ENCODE measurements at regions not wholly inside any gene's neighbourhood (a gene's known extent, or its start where the extent isn't known, plus 50 kb on each side); places are given as distances from the start of the nearest gene placed in this dataset.

DNA sequence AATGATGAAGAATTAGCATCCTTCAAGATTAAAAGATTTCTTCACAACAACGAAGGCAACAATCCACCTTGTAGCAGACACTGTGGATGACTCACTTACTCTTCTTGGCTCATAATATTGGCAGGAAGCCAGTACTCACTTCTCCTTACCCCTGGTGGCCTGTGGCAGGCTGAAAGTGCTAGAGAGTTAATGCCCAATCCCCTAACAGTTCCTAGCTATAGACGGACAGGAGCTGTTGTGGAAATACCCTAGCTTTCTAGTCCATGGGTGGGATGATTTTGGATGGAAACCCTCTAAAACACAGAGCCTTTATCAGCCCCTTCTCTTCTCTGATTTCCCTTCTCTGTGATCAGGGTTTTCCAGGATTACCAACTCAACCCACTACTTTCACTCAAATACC, 128.6 kb upstream of the NYAP2 start:
- Histone ChIP-seq H3K4me1 (ENCODE audit: control insufficient read depth, insufficient read depth, low read length) (no peaks in the 10 kb centered on the region), H3K27me3 (ENCODE audit: control insufficient read depth, insufficient read depth, low read length, poor library complexity, severe bottlenecking) (no peaks in the 10 kb centered on the region), H3K27ac (ENCODE audit: low read depth, low read length) (no peak overlapping the region), H3K9ac (ENCODE audit: extremely low read depth, low read length, poor library complexity, severe bottlenecking) (no peak overlapping the region), H3K4me3 (ENCODE audit: low read length) (no peak overlapping the region), H3K36me3 (ENCODE audit: control insufficient read depth, insufficient read depth, low read length) (no peaks in the 10 kb centered on the region), H3K9me3 (ENCODE audit: control insufficient read depth, low read length) (no peaks in the 10 kb centered on the region)
- 74 to 83% methylated on average over 1 to 2 of the region's 2 CpGs for WGBS, 2 experiments (ENCODE audit: insufficient coverage in 1 of 2, insufficient read length in 1 of 2)
- DNase-seq: peak; percentile 52
- no peaks in the 10 kb centered on the region for H3K27me3 Mint-ChIP-seq (ENCODE audit: insufficient read depth)
- TF ChIP-seq, protein P1, sequence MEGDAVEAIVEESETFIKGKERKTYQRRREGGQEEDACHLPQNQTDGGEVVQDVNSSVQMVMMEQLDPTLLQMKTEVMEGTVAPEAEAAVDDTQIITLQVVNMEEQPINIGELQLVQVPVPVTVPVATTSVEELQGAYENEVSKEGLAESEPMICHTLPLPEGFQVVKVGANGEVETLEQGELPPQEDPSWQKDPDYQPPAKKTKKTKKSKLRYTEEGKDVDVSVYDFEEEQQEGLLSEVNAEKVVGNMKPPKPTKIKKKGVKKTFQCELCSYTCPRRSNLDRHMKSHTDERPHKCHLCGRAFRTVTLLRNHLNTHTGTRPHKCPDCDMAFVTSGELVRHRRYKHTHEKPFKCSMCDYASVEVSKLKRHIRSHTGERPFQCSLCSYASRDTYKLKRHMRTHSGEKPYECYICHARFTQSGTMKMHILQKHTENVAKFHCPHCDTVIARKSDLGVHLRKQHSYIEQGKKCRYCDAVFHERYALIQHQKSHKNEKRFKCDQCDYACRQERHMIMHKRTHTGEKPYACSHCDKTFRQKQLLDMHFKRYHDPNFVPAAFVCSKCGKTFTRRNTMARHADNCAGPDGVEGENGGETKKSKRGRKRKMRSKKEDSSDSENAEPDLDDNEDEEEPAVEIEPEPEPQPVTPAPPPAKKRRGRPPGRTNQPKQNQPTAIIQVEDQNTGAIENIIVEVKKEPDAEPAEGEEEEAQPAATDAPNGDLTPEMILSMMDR (conservative IDR thresholded peaks at IDR 0.05): peak; percentile 29
- peaks cover 2% of the 10 kb centered on the region for H3K9me3 Mint-ChIP-seq
- no peak overlapping the region for H3K27ac Mint-ChIP-seq
- H3K36me3 Mint-ChIP-seq (ENCODE audit: low read depth): no peaks in the 10 kb centered on the region
- H3K4me1 Mint-ChIP-seq: no peaks in the 10 kb centered on the region
- H3K4me3 Mint-ChIP-seq: no peak overlapping the region

DNA sequence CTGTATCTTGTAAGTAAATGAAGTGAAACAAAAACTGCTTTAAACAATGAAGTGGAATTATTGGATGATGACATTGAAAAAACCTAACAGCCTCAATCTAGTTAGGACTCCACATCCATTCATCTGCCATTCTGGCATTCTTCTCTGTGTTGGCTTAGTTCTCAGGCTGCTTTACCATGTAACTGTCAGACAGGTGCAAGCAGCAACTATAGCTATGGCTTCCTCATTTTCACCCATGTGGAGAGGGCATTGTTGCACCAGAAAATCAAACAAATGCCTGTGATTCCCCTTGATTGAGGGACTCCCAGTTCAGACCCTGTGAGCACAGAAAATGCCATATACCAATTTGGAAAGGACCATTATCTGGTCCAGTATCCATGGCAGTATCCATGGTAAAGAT, 129.5 kb upstream of the NYAP2 start:
- Mint-ChIP-seq H3K4me1 (no peaks in the 10 kb centered on the region), H3K9me3 (peaks cover 2% of the 10 kb centered on the region), H3K27me3 (ENCODE audit: insufficient read depth) (no peaks in the 10 kb centered on the region), H3K27ac (no peak overlapping the region), H3K4me3 (no peak overlapping the region), H3K36me3 (ENCODE audit: low read depth) (no peaks in the 10 kb centered on the region)
- DNase-seq: no peak
- TF ChIP-seq, protein P1 (conservative IDR thresholded peaks at IDR 0.05): no peak
- no peak overlapping the region for H3K9ac ChIP-seq (ENCODE audit: extremely low read depth, low read length, poor library complexity, severe bottlenecking)
- H3K4me3 ChIP-seq (ENCODE audit: low read length): no peak overlapping the region
- H3K9me3 ChIP-seq (ENCODE audit: control insufficient read depth, low read length): no peaks in the 10 kb centered on the region
- no peaks in the 10 kb centered on the region for H3K36me3 ChIP-seq (ENCODE audit: control insufficient read depth, insufficient read depth, low read length)
- no peak overlapping the region for H3K27ac ChIP-seq (ENCODE audit: low read depth, low read length)
- H3K4me1 ChIP-seq (ENCODE audit: control insufficient read depth, insufficient read depth, low read length): no peaks in the 10 kb centered on the region
- H3K27me3 ChIP-seq (ENCODE audit: control insufficient read depth, insufficient read depth, low read length, poor library complexity, severe bottlenecking): no peaks in the 10 kb centered on the region

DNA sequence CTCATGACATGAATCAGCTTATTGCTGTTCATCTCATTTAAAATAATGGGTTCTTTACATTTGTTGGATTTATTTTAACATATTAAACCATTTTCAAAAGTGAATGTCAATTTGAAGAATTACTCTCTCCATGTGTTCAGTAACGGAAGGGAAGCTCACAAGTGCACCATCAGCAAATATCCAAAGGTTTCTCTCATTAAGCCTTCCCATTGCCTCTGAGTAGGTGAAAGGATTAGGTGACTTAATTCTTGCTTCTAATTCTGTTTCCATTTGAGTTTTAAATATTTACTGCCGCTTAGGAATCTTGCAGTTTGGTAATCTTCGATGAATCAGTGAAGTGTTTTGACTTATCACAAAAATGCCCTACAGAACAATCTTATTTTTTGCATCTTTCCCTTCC, 145.1 kb upstream of the NYAP2 start:
- no peak for DNase-seq
- Histone ChIP-seq H3K36me3 (ENCODE audit: control insufficient read depth, insufficient read depth, low read length) (no peaks in the 10 kb centered on the region), H3K27ac (ENCODE audit: low read depth, low read length) (no peak overlapping the region), H3K4me3 (ENCODE audit: low read length) (no peak overlapping the region), H3K9ac (ENCODE audit: extremely low read depth, low read length, poor library complexity, severe bottlenecking) (no peak overlapping the region), H3K9me3 (ENCODE audit: control insufficient read depth, low read length) (no peaks in the 10 kb centered on the region), H3K4me1 (ENCODE audit: control insufficient read depth, insufficient read depth, low read length) (no peaks in the 10 kb centered on the region), H3K27me3 (ENCODE audit: control insufficient read depth, insufficient read depth, low read length, poor library complexity, severe bottlenecking) (no peaks in the 10 kb centered on the region)
- H3K36me3 Mint-ChIP-seq (ENCODE audit: low read depth): peaks cover 4% of the 10 kb centered on the region
- no peak overlapping the region for H3K4me3 Mint-ChIP-seq
- peak overlapping the region; percentile 2 for H3K27ac Mint-ChIP-seq
- peaks cover 4% of the 10 kb centered on the region for H3K4me1 Mint-ChIP-seq
- 76 to 100% methylated on average over 2 to 3 of the region's 3 CpGs for WGBS, 2 experiments (ENCODE audit: insufficient coverage in 1 of 2, insufficient read length in 1 of 2)
- H3K27me3 Mint-ChIP-seq (ENCODE audit: insufficient read depth): no peaks in the 10 kb centered on the region
- TF ChIP-seq, protein P1 (conservative IDR thresholded peaks at IDR 0.05): no peak
- peaks cover 3% of the 10 kb centered on the region for H3K9me3 Mint-ChIP-seq

All from endodermal cell (in vitro differentiated cells).